ENCODE measurements at regions not wholly inside any gene's neighbourhood (a gene's known extent, or its start where the extent isn't known, plus 50 kb on each side); places are given as distances from the start of the nearest gene placed in this dataset.

- Mint-ChIP-seq H3K4me3 (no peak overlapping the region), H3K9me3 (ENCODE audit: insufficient read depth) (peaks cover 15% of the 10 kb centered on the region), H3K27me3 (peaks cover 3% of the 10 kb centered on the region), H3K27ac (no peak overlapping the region), H3K4me1 (no peaks in the 10 kb centered on the region)
- Histone ChIP-seq H3K4me1 (ENCODE audit: control insufficient read depth in 2 of 2, insufficient read depth in 2 of 2, low read length in 2 of 2) (no peaks in the 10 kb centered on the region), H3K36me3 (replicated peaks in 1 of 2; ENCODE audit: control extremely low read depth in 1 of 2, control insufficient read depth in 1 of 2, extremely low read depth in 1 of 2, insufficient read depth in 2 of 2, low read length in 1 of 2) (no peaks in the 10 kb centered on the region), H2AFZ (ENCODE audit: insufficient read depth, low read depth, low read length, poor library complexity, severe bottlenecking) (no peak overlapping the region), H3K4me3 (ENCODE audit: control extremely low read depth in 1 of 5, extremely low read depth in 1 of 5, insufficient read depth in 1 of 5, low read depth in 2 of 5, low read length in 4 of 5) (no peak overlapping the region), H3K9me3 (ENCODE audit: control extremely low read depth in 1 of 3, control insufficient read depth in 2 of 3, insufficient read depth in 1 of 3, low read length in 2 of 3) (peaks cover 1 to 11% (median 3%) of the 10 kb centered on the region in 3 donors), H3K79me2 (ENCODE audit: control insufficient read depth, insufficient read depth, low read length) (no peaks in the 10 kb centered on the region), H3K27me3 (replicated peaks in 1 of 4; ENCODE audit: control extremely low read depth in 1 of 4, control insufficient read depth in 3 of 4, insufficient read depth in 4 of 4, low read length in 3 of 4) (no peaks in the 10 kb centered on the region), H3K9ac (ENCODE audit: low read length) (no peak overlapping the region), H4K20me1 (ENCODE audit: control insufficient read depth, insufficient read depth, low read length, poor library complexity, severe bottlenecking) (no peaks in the 10 kb centered on the region), H3K4me2 (replicated peaks; ENCODE audit: low read depth, low read length, poor library complexity, severe bottlenecking) (no peak overlapping the region), H3K27ac (ENCODE audit: low read length in 2 of 2) (no peak overlapping the region)
- DNase-seq (no peak), ATAC-seq (ENCODE audit: low read depth) (no peak)
- no CpG with 5 or more reads among the region's 2 CpGs for WGBS (ENCODE audit: insufficient coverage)
- intact Hi-C loops (cut with micrococcal nuclease): no loop called here
- CTCF ChIA-PET: no interaction called here
- POLR2A ChIA-PET: no interaction called here
- TF ChIP-seq CTCF (IDR thresholded peaks at IDR 0.05): no peak
- no peak for TF ChIP-seq EZH2 (IDR thresholded peaks at IDR 0.05; ENCODE audit: borderline replicate concordance, insufficient read depth, low read depth, low read length, poor library complexity, severe bottlenecking)
Measured at GRCh38 chr2:16334886-16335603, 330.6 kb downstream of the CYRIA start.

GRCh38 chr2:16334366-16334765, 331.3 kb downstream of the CYRIA start:
- ChIA-PET CTCF (no interaction called here), POLR2A (no interaction called here)
- intact Hi-C loops (cut with micrococcal nuclease): no loop called here
- Mint-ChIP-seq H3K27me3 (peaks cover 3% of the 10 kb centered on the region), H3K27ac (no peak overlapping the region), H3K9me3 (ENCODE audit: insufficient read depth) (peaks cover 9% of the 10 kb centered on the region), H3K4me1 (no peaks in the 10 kb centered on the region), H3K4me3 (no peak overlapping the region)
- Histone ChIP-seq H3K9ac (ENCODE audit: low read length) (no peak overlapping the region), H3K79me2 (ENCODE audit: control insufficient read depth, insufficient read depth, low read length) (no peaks in the 10 kb centered on the region), H3K4me2 (replicated peaks; ENCODE audit: low read depth, low read length, poor library complexity, severe bottlenecking) (no peak overlapping the region), H3K4me3 (ENCODE audit: control extremely low read depth in 1 of 5, extremely low read depth in 1 of 5, insufficient read depth in 1 of 5, low read depth in 2 of 5, low read length in 4 of 5) (no peak overlapping the region), H3K9me3 (ENCODE audit: control extremely low read depth in 1 of 3, control insufficient read depth in 2 of 3, insufficient read depth in 1 of 3, low read length in 2 of 3) (peaks cover 1 to 11% (median 3%) of the 10 kb centered on the region in 3 donors), H3K27me3 (replicated peaks in 1 of 4; ENCODE audit: control extremely low read depth in 1 of 4, control insufficient read depth in 3 of 4, insufficient read depth in 4 of 4, low read length in 3 of 4) (no peaks in the 10 kb centered on the region), H3K27ac (ENCODE audit: low read length in 2 of 2) (no peak overlapping the region), H4K20me1 (ENCODE audit: control insufficient read depth, insufficient read depth, low read length, poor library complexity, severe bottlenecking) (no peaks in the 10 kb centered on the region), H2AFZ (ENCODE audit: insufficient read depth, low read depth, low read length, poor library complexity, severe bottlenecking) (no peak overlapping the region), H3K36me3 (replicated peaks in 1 of 2; ENCODE audit: control extremely low read depth in 1 of 2, control insufficient read depth in 1 of 2, extremely low read depth in 1 of 2, insufficient read depth in 2 of 2, low read length in 1 of 2) (no peaks in the 10 kb centered on the region), H3K4me1 (ENCODE audit: control insufficient read depth in 2 of 2, insufficient read depth in 2 of 2, low read length in 2 of 2) (no peaks in the 10 kb centered on the region)
- no peak for ATAC-seq (ENCODE audit: low read depth)
- no peak for DNase-seq
- 100% methylated on average over 1 of the region's 1 CpG for WGBS (ENCODE audit: insufficient coverage)
- TF ChIP-seq CTCF (IDR thresholded peaks at IDR 0.05) (no peak), EZH2 (IDR thresholded peaks at IDR 0.05; ENCODE audit: borderline replicate concordance, insufficient read depth, low read depth, low read length, poor library complexity, severe bottlenecking) (no peak)

All from B cell (primary cell).